Breast epithelium (tissue), 3 donors: ENCODE measurements at regions not wholly inside any gene's neighbourhood (a gene's known extent, or its start where the extent isn't known, plus 50 kb on each side); places are given as distances from the start of the nearest gene placed in this dataset.

Experiments
- POLR2A ChIP-seq: fragments of 450-650 bp; IDR thresholded peaks from one replicate; pipeline ENCODE4 v1.6.1; 2016; ENCODE audit warnings: antibody characterized with exemption, mild to moderate bottlenecking, moderate library complexity
- TF ChIP-seq, protein P1 (sequence below), 3 donors: fragments of 450-650 bp; IDR thresholded peaks; one replicate each; pipeline ENCODE4 v1.5.1; 2016 to 2017; ENCODE audit warnings: antibody characterized with exemption in 3 of 3, mild to moderate bottlenecking in 3 of 3, moderate library complexity in 3 of 3

GRCh38 chrX:98407584-98407983 is 1523.9 kb downstream of the RPA4 start:
- TF ChIP-seq POLR2A = no peak
- TF ChIP-seq, protein P1, sequence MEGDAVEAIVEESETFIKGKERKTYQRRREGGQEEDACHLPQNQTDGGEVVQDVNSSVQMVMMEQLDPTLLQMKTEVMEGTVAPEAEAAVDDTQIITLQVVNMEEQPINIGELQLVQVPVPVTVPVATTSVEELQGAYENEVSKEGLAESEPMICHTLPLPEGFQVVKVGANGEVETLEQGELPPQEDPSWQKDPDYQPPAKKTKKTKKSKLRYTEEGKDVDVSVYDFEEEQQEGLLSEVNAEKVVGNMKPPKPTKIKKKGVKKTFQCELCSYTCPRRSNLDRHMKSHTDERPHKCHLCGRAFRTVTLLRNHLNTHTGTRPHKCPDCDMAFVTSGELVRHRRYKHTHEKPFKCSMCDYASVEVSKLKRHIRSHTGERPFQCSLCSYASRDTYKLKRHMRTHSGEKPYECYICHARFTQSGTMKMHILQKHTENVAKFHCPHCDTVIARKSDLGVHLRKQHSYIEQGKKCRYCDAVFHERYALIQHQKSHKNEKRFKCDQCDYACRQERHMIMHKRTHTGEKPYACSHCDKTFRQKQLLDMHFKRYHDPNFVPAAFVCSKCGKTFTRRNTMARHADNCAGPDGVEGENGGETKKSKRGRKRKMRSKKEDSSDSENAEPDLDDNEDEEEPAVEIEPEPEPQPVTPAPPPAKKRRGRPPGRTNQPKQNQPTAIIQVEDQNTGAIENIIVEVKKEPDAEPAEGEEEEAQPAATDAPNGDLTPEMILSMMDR (IDR thresholded peaks at IDR 0.05) = no peak
